NCI-H1694 treated with DMSO at 0.1 percent for 48 hours (cell line): ENCODE measurements at regions not wholly inside any gene's neighbourhood (a gene's known extent, or its start where the extent isn't known, plus 50 kb on each side); places are given as distances from the start of the nearest gene placed in this dataset.
"Not testable (repeated sequence)": the region's sequence is repeated elsewhere in the genome, so short reads cannot be mapped to it uniquely, and the experiment has no call there.

Source experiments
- DNase-seq: peaks from one replicate; lab custom pipeline; 2025; lab: John Stamatoyannopoulos, UW

DNA sequence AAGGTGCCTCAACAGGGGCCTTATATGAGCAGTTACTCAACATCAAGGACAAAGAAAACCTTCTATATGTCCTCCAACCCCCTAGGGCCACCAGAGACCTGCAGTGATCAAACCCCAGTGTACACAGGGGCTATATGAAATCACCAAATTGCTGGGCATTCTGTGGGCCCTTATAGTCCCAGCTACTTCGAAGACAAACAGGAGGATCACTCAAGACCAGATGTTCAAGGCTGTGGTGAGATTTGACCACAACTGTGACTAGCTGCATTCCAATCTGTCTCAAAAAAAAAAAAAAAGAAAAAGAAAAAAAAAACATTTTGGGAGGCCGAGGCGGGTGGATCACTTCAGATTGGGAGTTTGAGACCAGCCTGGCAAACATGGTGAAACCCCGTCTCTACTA lies 51.0 kb upstream of the PRB2 start:
- DNase-seq, result no peak

- no peak for DNase-seq
Observed at GRCh38 chr12:11457996-11458645, 62.8 kb upstream of the PRB2 start.

GRCh38 chr12:11460343-11461023 lies 65.1 kb upstream of the PRB2 start:
- DNase-seq, result no peak

DNA sequence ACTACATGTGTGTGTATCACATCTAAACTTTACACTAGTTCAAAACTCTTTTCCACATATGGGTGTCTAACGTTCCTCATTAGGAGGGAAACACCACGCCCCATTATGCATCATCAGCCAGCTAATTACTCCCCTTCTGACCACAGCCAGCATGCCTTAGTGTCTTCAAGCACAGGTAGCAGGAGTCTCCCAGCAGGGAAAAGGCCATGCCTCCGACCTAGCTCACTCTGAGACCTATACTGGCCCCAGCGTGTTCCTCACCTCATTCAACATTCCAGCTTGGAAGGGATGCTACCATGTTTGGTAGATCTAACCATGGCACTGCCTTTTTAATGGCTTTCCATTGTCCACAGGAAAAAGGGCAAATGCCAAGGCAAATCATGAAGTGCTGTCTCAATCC lies 66.1 kb upstream of the PRB2 start:
- no peak for DNase-seq

GRCh38 chr12:11477110-11477509 lies 81.7 kb upstream of the PRB2 start:
- DNase-seq, result no peak

DNA sequence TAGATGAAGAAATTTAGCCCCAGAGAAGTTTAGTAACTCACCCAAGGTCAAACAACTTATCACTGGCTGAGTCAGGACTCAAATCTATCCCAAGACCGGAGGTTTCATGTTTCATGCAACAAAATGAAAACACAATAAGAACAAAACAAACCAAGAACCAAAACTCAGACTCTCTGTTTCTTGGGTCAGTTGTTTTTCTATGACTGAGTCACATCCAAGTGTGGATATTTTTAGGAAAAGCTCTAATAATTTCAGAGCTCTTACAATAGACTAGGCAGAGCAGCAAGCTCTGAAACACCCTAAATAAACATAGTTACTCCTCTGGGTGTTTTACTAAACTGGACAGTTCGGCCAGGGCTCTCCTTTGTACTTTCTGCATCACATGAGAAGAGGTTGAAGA lies 87.6 kb upstream of the PRB2 start:
- DNase-seq, result no peak

DNA sequence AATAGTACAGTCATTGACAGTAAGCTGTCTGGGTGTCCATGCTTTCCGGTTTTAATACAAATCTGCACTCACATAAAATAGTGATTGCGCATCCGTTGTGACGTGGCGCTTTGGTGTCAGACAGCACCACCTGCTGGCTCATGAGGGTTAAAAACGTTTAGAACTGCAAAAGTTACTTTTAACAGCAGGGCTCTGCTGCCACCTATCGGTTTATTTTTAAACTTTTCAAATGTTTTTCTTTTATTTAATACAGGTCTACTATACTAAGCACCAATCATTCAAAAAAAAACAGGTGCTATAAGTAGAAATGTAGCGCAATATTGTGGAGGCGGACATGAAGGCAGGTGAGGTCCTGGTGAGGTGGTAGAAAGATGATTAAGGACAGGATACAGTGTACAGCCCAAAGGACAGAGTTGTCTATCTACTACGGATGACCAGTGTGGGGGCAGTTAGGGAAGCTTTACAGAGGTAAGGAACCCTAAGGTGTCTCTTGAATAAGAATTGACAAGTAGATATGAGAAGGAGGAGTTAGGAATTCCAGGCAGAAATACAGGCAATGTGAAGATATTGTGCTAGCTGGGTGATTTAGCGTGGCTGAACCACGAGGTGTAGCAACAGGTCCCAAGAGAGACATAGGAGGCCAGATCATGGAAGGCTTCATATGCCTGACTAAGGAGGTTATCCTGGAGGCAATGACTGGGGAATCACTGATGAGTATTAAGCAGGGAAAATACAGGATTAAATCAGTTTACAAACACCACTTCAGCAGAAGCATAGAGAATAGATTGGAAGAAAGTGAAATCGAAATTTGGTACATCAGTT lies 91.5 kb upstream of the PRB2 start:
- DNase-seq, result peak; percentile 93

- no peak for DNase-seq
Observed at GRCh38 chr12:11496157-11496851, 100.9 kb upstream of the PRB2 start.

GRCh38 chr12:11497438-11497837 lies 102.1 kb upstream of the PRB2 start:
- no peak for DNase-seq

DNA sequence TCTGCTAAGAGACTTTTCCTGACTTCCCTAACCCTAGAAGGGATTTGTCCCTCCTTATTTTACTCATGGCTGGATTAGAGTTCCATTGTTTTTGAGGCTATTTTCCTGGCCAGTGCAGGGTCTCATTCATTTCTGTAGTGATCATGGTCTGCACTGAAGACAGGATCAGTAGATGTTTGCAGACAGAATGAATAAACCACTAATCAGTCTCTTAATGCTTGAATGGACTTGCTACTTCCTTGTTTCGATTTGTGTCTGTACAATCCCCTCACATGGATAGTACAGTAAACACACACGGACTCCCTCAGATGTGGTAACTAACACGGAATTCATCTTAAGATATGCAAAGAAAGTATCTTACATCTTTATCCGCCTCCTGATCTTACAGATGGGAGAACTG lies 102.6 kb upstream of the PRB2 start:
- DNase-seq, result no peak

DNA sequence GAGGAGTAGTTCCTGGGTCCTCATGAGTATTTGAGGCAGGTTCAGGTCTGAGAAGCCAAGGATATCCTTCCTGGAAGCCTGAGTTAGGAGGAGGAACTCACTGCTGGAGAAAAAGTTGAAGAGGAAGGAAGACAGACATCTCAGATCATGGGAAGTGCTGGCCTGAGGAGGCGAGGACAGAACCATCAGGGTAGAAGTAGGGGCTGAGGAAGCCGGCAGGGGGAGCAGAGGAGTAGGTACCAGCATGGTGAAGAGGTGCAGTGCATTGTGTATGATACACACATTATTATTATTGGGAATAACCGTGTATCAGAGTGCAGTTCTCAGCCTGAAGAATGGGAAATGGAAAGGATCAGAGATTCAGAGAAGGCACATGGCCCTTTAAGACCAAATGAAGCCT lies 103.2 kb upstream of the PRB2 start:
- DNase-seq, result not testable (repeated sequence)

DNA sequence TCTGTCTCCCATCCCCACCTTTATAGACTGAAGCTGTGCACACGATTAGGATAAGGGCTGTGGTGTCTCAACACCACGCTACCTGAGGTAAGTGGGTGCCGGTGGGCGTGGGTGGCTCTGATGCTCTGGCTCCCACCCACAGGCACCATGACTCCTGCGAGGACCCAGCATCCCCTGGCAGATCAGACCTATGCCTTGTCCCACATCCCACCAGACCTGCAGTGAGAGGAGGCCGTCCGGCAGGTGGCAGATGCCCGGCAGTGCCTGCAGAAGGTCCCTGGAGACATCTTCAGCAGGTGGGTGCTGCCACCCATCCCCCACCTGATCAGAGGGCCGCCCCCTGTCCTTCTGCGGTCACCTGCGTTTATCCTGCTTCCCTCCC lies 104.4 kb upstream of the PRB2 start:
- DNase-seq, result no peak

DNA sequence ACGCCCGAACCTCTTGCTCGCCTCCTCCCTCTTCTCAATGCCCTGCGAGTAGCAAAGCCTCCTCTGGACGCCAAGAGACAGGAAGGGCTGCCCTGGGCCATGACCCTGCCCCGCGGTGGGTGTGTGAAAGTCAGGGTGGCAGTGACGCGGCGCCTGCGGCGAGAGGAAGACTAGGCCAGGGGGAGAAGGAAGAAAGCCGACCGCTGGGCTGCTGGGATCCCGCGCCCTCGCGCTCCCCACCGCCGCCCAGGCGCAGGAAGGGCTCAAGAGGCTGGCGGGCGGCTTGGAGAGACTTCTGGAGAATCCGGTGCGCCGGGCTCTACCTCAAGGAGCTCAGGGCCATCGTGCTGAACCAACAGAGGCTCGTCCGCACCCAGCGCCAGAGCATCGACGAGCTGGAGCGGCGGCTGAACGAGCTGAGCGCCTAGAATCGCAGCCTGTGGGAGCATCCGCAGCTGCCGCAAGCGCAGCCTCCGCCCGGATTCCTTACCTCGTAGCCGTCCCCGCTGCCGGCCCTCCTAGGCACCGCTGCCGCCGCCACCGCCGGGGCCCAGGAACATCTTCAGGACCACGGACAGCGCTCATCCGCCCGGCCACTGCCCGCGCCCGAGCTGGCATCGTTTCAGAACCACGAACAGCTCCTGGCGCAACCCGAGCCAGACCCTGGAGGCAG lies 105.0 kb upstream of the PRB2 start:
- no peak for DNase-seq

GRCh38 chr12:11500861-11501230 lies 105.5 kb upstream of the PRB2 start:
- no peak for DNase-seq

GRCh38 chr12:11508699-11509098 lies 113.3 kb upstream of the PRB2 start:
- DNase-seq, result no peak

GRCh38 chr12:11509326-11509725 lies 114.0 kb upstream of the PRB2 start:
- no peak for DNase-seq

DNA sequence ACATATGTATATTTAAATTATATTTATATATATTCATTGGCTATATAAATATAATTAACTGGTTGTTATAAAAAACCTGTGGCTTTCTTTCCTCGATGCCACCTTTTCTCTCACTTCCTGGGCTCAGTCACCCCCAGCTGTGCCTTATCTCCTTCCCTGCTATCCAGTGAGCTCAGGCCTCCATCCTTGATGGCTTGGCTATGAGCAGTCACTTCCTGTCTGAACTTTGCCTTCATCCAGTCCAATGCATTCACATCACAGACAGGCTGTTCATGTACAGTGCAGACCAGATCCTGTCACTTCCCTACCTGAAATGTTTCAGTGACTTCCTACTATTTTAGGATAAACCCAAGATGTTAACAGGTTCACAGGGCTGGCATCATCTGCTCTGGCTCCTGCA lies 115.3 kb upstream of the PRB2 start:
- no peak for DNase-seq

DNA sequence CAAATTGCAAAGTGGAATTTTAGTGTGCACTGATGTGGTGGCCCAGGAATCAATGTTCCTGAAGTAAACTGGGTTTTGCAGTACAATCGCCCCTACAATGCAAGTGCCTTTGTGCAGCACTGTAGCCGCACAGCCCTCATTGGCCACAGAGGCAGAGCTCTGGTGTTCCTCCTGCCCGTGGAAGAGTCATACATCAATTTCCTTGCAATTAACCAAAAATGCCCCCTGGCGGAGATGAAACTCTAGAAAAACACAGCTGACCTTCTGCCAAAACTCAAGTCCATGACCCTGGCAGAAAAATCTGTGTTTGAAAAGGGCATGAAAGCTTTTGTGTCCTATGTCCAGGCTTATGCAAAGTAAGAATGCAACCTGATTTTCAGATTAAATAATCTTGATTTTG lies 117.9 kb upstream of the PRB2 start:
- DNase-seq, result no peak

DNA sequence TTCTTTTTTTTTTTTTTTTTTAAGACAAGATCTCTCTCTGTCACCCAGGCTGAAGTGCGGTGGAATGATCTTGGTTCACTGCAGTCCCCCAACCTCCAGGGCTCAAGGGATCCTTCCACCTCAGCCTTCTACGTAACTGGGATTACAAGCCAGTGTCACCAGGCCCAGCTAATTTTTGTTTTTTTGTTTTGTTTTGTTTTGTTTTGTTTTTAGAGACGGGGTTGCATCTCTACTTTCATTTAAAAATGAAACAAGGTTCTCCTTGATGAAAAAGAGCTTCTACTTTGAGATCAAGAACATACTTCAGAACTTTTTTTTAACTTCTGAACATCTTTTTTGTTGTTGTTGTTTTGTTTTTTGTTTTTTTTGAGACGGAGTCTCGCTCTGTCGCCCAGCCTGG lies 121.7 kb upstream of the PRB2 start:
- DNase-seq, result no peak

- no peak for DNase-seq
Observed at GRCh38 chr12:11524446-11524845, 125.0 kb upstream of the ETV6 start.

DNA sequence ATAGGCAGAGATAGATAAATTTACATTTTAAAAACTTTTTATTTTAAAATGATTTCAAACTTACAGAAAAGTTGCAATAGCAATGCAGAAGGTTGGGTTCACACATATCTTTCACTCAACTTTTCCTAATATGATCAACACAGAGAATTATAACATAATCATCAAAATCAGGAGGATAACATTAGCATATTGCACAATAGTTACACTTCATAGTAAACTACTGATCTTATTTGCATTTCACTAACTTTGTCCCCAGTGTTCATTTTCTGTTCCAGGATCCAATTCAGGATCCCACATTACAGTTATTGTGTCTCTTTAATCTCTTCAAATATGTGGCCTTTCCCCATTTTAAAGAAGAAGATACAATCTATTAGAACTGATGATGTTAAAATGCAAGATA lies 115.4 kb upstream of the ETV6 start:
- DNase-seq, result no peak

- DNase-seq, result no peak
Observed at GRCh38 chr12:11535127-11535526, 114.3 kb upstream of the ETV6 start.
